HepG2 (cell line): ENCODE measurements at regions not wholly inside any gene's neighbourhood (a gene's known extent, or its start where the extent isn't known, plus 50 kb on each side); places are given as distances from the start of the nearest gene placed in this dataset.

Experiments used
- FOXA3 ChIP-seq: IDR thresholded peaks from 2 replicates; pipeline ENCODE4 v1.6.1; 2016; ENCODE audit warnings: missing genetic modification reagents, missing compliant biosample characterization
- GABPB1 ChIP-seq: IDR thresholded peaks from 2 replicates; pipeline ENCODE4 v1.6.1; 2016; ENCODE audit warnings: mild to moderate bottlenecking, missing genetic modification reagents, moderate library complexity, missing compliant biosample characterization
- GMEB2 ChIP-seq: IDR thresholded peaks from 2 replicates; pipeline ENCODE4 v1.6.1; 2016; ENCODE audit warnings: missing biosample characterization, missing genetic modification reagents, low read depth
- HMGXB4 ChIP-seq, 2 experiments: sonication (generic) in 1 of 2; formaldehyde crosslinking in 1 of 2; IDR thresholded peaks; 2 replicates each; pipeline versions ENCODE4 v1.4.0 to v1.6.1; 2018 to 2020; ENCODE audit warnings: missing genetic modification reagents in 2 of 2, borderline replicate concordance in 1 of 2, low read depth in 1 of 2, mild to moderate bottlenecking in 1 of 2, missing biosample characterization in 1 of 2
- HNRNPK ChIP-seq: fragments of 200-400 bp; formaldehyde crosslinking; IDR thresholded peaks from 2 replicates; pipeline ENCODE4 v1.6.1; 2018; ENCODE audit warnings: low read length, low read depth, moderate library complexity, mild to moderate bottlenecking; ENCODE audit not compliant: poor library complexity, severe bottlenecking
- MAFK ChIP-seq, 2 experiments: IDR thresholded peaks in 1 of 2; conservative IDR thresholded peaks in 1 of 2; 2 replicates each; pipeline ENCODE4 v1.6.1; 2011; ENCODE audit warnings: improper control_type of control experiment in 2 of 2, low read length in 2 of 2
- MYPOP ChIP-seq: sonication (generic); formaldehyde crosslinking; IDR thresholded peaks from 2 replicates; pipeline ENCODE4 v1.8.1; 2023; ENCODE audit warnings: mild to moderate bottlenecking, moderate library complexity, missing genetic modification reagents
- NCOA1 ChIP-seq: sonication (generic); formaldehyde crosslinking; IDR thresholded peaks from 2 replicates; pipeline ENCODE4 v1.9.0; 2021; ENCODE audit warnings: missing genetic modification reagents
- NKX3-1 ChIP-seq: sonication (generic); formaldehyde crosslinking; IDR thresholded peaks from 2 replicates; pipeline ENCODE4 v1.5.0; 2020; ENCODE audit warnings: missing genetic modification reagents
- NR2F6 ChIP-seq, 2 experiments: IDR thresholded peaks; 2 replicates each; pipeline ENCODE4 v1.6.1; 2016; ENCODE audit warnings: antibody characterized with exemption in 1 of 2, mild to moderate bottlenecking in 1 of 2
- PCBP1 ChIP-seq: fragments of 200-400 bp; formaldehyde crosslinking; IDR thresholded peaks from 2 replicates; pipeline ENCODE4 v1.6.1; 2017; ENCODE audit warnings: mild to moderate bottlenecking, low read depth, low read length, borderline replicate concordance
- RAD21 ChIP-seq: fragments of 450-650 bp; formaldehyde crosslinking; IDR thresholded peaks from 2 replicates; pipeline ENCODE4 v1.5.0; 2020; ENCODE audit warnings: mild to moderate bottlenecking
- RARG ChIP-seq: sonication (generic); formaldehyde crosslinking; IDR thresholded peaks from 2 replicates; pipeline ENCODE4 v1.4.0; 2020; ENCODE audit warnings: low read depth, mild to moderate bottlenecking, missing genetic modification reagents
- RELA ChIP-seq: sonication (generic); formaldehyde crosslinking; IDR thresholded peaks from 2 replicates; pipeline ENCODE4 v1.4.0; 2020; ENCODE audit warnings: missing genetic modification reagents
- RXRB ChIP-seq: IDR thresholded peaks from 2 replicates; pipeline ENCODE4 v1.6.1; 2016; ENCODE audit warnings: borderline replicate concordance, missing genetic modification reagents, missing compliant biosample characterization
- SALL1 ChIP-seq: sonication (generic); formaldehyde crosslinking; IDR thresholded peaks from 2 replicates; pipeline ENCODE4 v1.8.0; 2022; ENCODE audit warnings: mild to moderate bottlenecking, missing genetic modification reagents
- SNAPC2 ChIP-seq: sonication (generic); formaldehyde crosslinking; IDR thresholded peaks from 2 replicates; pipeline ENCODE4 v1.8.1; 2022; ENCODE audit warnings: mild to moderate bottlenecking, missing genetic modification reagents
- ZFP1 ChIP-seq: IDR thresholded peaks from 2 replicates; pipeline ENCODE4 v1.6.1; 2016
- ZMYM4 ChIP-seq: sonication (generic); formaldehyde crosslinking; IDR thresholded peaks from 2 replicates; pipeline ENCODE4 v1.8.1; 2023; ENCODE audit warnings: mild to moderate bottlenecking, missing genetic modification reagents
- ZNF225 ChIP-seq: sonication (generic); formaldehyde crosslinking; IDR thresholded peaks from 2 replicates; pipeline ENCODE4 v1.4.0; 2020; ENCODE audit warnings: mild to moderate bottlenecking, missing genetic modification reagents
- ZNF280B ChIP-seq: sonication (generic); formaldehyde crosslinking; IDR thresholded peaks from 2 replicates; pipeline ENCODE4 v1.5.0; 2020; ENCODE audit warnings: missing genetic modification reagents, mild to moderate bottlenecking, borderline replicate concordance
- ZNF432 ChIP-seq: sonication (generic); formaldehyde crosslinking; IDR thresholded peaks from 2 replicates; pipeline ENCODE4 v1.5.0; 2020; ENCODE audit warnings: missing genetic modification reagents, mild to moderate bottlenecking, borderline replicate concordance
- ZNF75D ChIP-seq: sonication (generic); formaldehyde crosslinking; IDR thresholded peaks from 2 replicates; pipeline ENCODE4 v1.8.1; 2023; ENCODE audit warnings: missing genetic modification reagents, mild to moderate bottlenecking, borderline replicate concordance
- ZNF766 ChIP-seq: sonication (generic); formaldehyde crosslinking; IDR thresholded peaks from 2 replicates; pipeline ENCODE4 v1.5.0; 2020; ENCODE audit warnings: missing genetic modification reagents, borderline replicate concordance

- TF ChIP-seq NCOA1 (CRISPR knock-in tag) (no peak), SALL1 (CRISPR knock-in tag) (peak; percentile 34; the same call in 1 of the 2 replicates), ZNF432 (no peak), RXRB (CRISPR knock-in tag) (peak; percentile 21; the same call in 1 of the 2 replicates), ZNF766 (no peak), GABPB1 (0 out of 2 replicates have a peak, but pooled peaks have one; percentile 21), RAD21 (peak; percentile 73), SNAPC2 (no peak), MAFK (conservative IDR thresholded peaks at IDR 0.05 in 1 of 2, IDR thresholded peaks at IDR 0.05 in 1 of 2; ENCODE audit: low read length in 2 of 2) (0 out of 4 replicates have a peak, but pooled peaks have one; percentile 2 to 3), RARG (CRISPR knock-in tag) (no peak), GMEB2 (CRISPR knock-in tag) (no peak), NR2F6 (IDR thresholded peaks at IDR 0.05) (0 out of 2 replicates have a peak, but pooled peaks have one; percentile 2), NR2F6 (CRISPR knock-in tag; IDR thresholded peaks at IDR 0.05) (no peak), RELA (CRISPR knock-in tag) (no peak), ZFP1 (CRISPR knock-in tag) (no peak), ZNF280B (no peak), ZMYM4 (CRISPR knock-in tag) (peak; percentile 60; the same call in 1 of the 2 replicates), ZNF225 (CRISPR knock-in tag) (no peak), HNRNPK (no peak), HMGXB4 (CRISPR knock-in tag; IDR thresholded peaks at IDR 0.05; ENCODE audit: borderline replicate concordance in 1 of 2, low read depth in 1 of 2) (peak in 1 of 2 experiments; percentile 62; a peak in 2 of 4 replicates), PCBP1 (no peak), ZNF75D (CRISPR knock-in tag) (no peak), NKX3-1 (no peak), FOXA3 (CRISPR knock-in tag) (0 out of 2 replicates have a peak, but pooled peaks have one; percentile 29), MYPOP (CRISPR knock-in tag) (no peak)
Observed at GRCh38 chr12:46071769-46072624, 81.6 kb upstream of the SCAF11 start (continued).
